ENCODE measurements at regions not wholly inside any gene's neighbourhood (a gene's known extent, or its start where the extent isn't known, plus 50 kb on each side); places are given as distances from the start of the nearest gene placed in this dataset.

GRCh38 chr2:58308435-58308834 lies 67.3 kb upstream of the FANCL start:
- TF ChIP-seq EZH2phosphoT487 (IDR thresholded peaks at IDR 0.05; ENCODE audit: insufficient read depth, low read depth) (no peak), EZH2 (IDR thresholded peaks at IDR 0.05; ENCODE audit: insufficient read depth, poor library complexity, severe bottlenecking) (no peak)

Measured in GM23248 (cell line).